Transverse colon (tissue), 4 donors: ENCODE measurements at regions not wholly inside any gene's neighbourhood (a gene's known extent, or its start where the extent isn't known, plus 50 kb on each side); places are given as distances from the start of the nearest gene placed in this dataset.

ENCODE experiments used
- DNase-seq: peaks from one replicate; pipeline ENCODE4 v3.0.0-alpha.2; 2019
- H3K27ac ChIP-seq, 4 donors: fragments of 200-600 bp; sonication (generic); 2 replicates each; pipeline ENCODE4 v1.5.1; 2016 to 2018; ENCODE audit warnings: inconsistent platforms in 4 of 4
- H3K27me3 ChIP-seq: fragments of 200-600 bp; sonication (generic); 2 replicates; pipeline ENCODE4 v1.5.1; 2017; ENCODE audit warnings: inconsistent platforms
- H3K36me3 ChIP-seq, 4 donors: fragments of 200-600 bp; sonication (generic); 2 replicates each; pipeline ENCODE4 v1.5.1; 2017 to 2019; ENCODE audit warnings: inconsistent platforms in 4 of 4
- H3K4me1 ChIP-seq, 4 donors: fragments of 200-600 bp; sonication (generic); 2 replicates each; pipeline ENCODE4 v1.5.1; 2017 to 2020; ENCODE audit warnings: inconsistent platforms in 4 of 4
- H3K4me3 ChIP-seq, 4 donors: fragments of 200-600 bp; sonication (generic); 1 replicate in 1 of 4; 2 replicates in 3 of 4; pipeline versions ENCODE4 v1.5.1 to v1.6.1; 2017 to 2019; ENCODE audit warnings: inconsistent platforms in 4 of 4
- H3K9me3 ChIP-seq, 2 donors: fragments of 200-600 bp; sonication (generic); 2 replicates each; pipeline ENCODE4 v1.5.1; 2017 to 2019; ENCODE audit warnings: inconsistent platforms in 2 of 2
- EP300 ChIP-seq: sonication (generic); formaldehyde crosslinking; IDR thresholded peaks from one replicate; pipeline ENCODE4 v1.6.1; 2017; ENCODE audit warnings: antibody characterized with exemption, low read depth
- POLR2A ChIP-seq: fragments of 450-650 bp; IDR thresholded peaks from one replicate; pipeline ENCODE4 v1.6.1; 2016; ENCODE audit warnings: antibody characterized with exemption, mild to moderate bottlenecking, moderate library complexity
- POLR2AphosphoS5 ChIP-seq, 3 donors: sonication (generic); formaldehyde crosslinking; IDR thresholded peaks; one replicate each; pipeline ENCODE4 v1.6.1; 2016; ENCODE audit warnings: antibody characterized with exemption in 3 of 3
- WGBS, 2 donors: methylation state at CpG; one replicate each; pipeline ENCODE4 v1.1.5; 2018; ENCODE audit warnings: low coverage in 1 of 2; 5-methylcytosine and 5-hydroxymethylcytosine counted together
- in situ Hi-C, 4 donors: fragments of 200-750 bp; cut with MboI; loops; one replicate each; pipeline versions ENCODE4 v1.15.0 to v1.15.1; 2017; ENCODE audit warnings: low sequenced_read_pairs in 3 of 4, low pct_ligation_motif_present in 1 of 4, low pct_unique_long_range_greater_than_20kb in 1 of 4
- intact Hi-C: fragments of 100-400 bp; cut with DNase I; formaldehyde crosslinking; loops from one replicate; pipeline ENCODE4 v1.15.1; 2023; ENCODE audit warnings: low total_unique reads
- TF ChIP-seq, protein P1 (sequence below), 5 experiments: fragments of 200-600 bp in 3 of 5; fragments of 450-650 bp in 2 of 5; sonication (generic) in 3 of 5; IDR thresholded peaks; 1 replicate in 2 of 5; 2 replicates in 3 of 5; pipeline ENCODE4 v1.5.1; 2016 to 2017; ENCODE audit warnings: antibody characterized with exemption in 5 of 5, inconsistent platforms in 3 of 5, mild to moderate bottlenecking in 2 of 5, moderate library complexity in 1 of 5

DNA sequence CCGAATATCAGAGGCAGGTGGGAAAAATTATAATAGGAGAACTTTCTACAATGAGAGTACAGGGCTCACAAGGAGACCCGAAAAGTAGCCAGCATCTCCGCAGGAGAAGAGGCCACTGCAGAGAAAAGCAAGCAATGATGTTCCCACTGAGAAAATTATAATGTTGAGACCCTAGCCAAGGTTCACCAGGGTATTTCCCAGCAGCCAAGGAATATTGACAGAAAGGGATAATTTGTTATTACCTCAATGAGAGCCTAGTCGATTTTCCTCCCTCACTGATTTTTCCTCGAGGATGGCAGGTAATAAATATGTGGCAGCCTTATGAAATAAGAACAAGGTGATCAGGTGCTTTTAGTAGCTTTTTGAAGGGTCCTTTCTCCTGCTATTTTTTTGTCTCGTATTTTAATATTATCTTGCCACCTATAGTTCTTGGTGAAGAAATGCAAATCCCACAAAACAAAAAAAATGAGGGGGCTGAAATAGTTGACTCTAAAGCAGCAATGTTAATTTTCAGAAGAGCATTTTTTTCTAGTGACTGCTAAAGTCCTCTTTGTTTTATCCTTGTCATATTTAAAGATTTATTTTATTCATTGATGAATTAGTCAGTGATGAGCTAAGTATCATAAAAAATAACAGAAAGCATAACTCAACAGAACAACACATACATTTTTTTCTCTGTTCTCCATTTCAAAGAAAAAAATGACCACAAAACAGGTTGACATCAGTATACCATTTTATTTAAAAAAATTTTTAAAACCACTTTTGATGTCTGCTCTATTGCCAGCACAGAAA is 215.4 kb downstream of the KCNE4 start:
- DNase-seq: no peak
- TF ChIP-seq, protein P1, sequence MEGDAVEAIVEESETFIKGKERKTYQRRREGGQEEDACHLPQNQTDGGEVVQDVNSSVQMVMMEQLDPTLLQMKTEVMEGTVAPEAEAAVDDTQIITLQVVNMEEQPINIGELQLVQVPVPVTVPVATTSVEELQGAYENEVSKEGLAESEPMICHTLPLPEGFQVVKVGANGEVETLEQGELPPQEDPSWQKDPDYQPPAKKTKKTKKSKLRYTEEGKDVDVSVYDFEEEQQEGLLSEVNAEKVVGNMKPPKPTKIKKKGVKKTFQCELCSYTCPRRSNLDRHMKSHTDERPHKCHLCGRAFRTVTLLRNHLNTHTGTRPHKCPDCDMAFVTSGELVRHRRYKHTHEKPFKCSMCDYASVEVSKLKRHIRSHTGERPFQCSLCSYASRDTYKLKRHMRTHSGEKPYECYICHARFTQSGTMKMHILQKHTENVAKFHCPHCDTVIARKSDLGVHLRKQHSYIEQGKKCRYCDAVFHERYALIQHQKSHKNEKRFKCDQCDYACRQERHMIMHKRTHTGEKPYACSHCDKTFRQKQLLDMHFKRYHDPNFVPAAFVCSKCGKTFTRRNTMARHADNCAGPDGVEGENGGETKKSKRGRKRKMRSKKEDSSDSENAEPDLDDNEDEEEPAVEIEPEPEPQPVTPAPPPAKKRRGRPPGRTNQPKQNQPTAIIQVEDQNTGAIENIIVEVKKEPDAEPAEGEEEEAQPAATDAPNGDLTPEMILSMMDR (IDR thresholded peaks at IDR 0.05): no peak
- no peak for TF ChIP-seq EP300
- TF ChIP-seq POLR2A: no peak
- no peak for TF ChIP-seq POLR2AphosphoS5 (IDR thresholded peaks at IDR 0.05)
- Histone ChIP-seq H3K9me3 (no peaks in the 10 kb centered on the region), H3K27me3 (no peaks in the 10 kb centered on the region), H3K4me1 (no peaks in the 10 kb centered on the region), H3K36me3 (no peaks in the 10 kb centered on the region), H3K27ac (no peak overlapping the region), H3K4me3 (no peak overlapping the region)
- in situ Hi-C loops (no loop called here), intact Hi-C loops (no loop called here)
- WGBS, 2 donors: 49 to 78% methylated on average over 3 to 6 of the region's 6 CpGs

DNA sequence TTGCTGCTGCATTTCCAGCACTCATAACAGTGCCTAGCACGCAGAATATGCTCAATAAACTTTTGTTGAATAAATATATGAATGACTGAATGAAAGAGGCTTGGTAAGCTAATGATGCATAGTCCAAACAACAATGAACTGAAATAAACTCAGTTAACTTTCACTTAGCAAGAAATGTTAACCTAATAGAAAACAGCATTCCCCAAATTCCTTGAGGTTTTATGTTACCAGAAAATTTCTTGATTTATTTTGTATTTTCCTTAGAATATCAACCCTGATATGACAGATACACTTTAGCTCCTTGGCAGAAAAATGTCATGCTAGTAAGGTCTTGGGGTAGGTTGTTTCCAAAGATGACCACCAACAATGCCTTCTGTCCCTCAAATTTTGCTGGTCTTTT is 217.4 kb downstream of the KCNE4 start:
- no peak for DNase-seq
- WGBS, 2 donors: 53 to 70% methylated on average over 1 of the region's 1 CpG
- TF ChIP-seq, protein P1 (IDR thresholded peaks at IDR 0.05): no peak
- no peak for TF ChIP-seq POLR2A
- no peak for TF ChIP-seq EP300
- no peak for TF ChIP-seq POLR2AphosphoS5 (IDR thresholded peaks at IDR 0.05)

DNA sequence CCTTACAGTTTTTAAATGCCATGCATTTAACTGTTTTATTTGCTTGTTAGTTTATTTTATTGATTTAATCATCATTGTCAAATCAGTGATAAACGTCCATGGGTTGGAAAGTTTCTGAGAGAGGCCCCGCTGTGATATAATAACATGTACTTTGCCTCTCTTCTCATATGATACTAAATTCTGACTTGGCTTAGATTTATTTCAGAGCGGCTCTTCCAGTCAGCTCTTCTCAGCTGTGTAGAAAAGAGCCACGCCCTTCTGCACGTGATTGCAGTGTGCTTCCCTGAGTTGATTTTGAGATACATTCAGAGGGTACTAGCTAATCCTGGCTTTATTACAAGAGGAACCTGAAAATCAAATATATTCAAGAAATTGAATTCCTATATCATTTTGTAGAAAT is 218.6 kb downstream of the KCNE4 start:
- no peak overlapping the region for H3K4me3 ChIP-seq
- H3K4me1 ChIP-seq: no peaks in the 10 kb centered on the region
- H3K27me3 ChIP-seq: no peaks in the 10 kb centered on the region
- in situ Hi-C loops: no loop called here
- intact Hi-C loops: no loop called here
- no peak overlapping the region for H3K27ac ChIP-seq
- H3K36me3 ChIP-seq: no peaks in the 10 kb centered on the region
- WGBS, 2 donors: 41 to 53% methylated on average over 4 to 5 of the region's 5 CpGs
- TF ChIP-seq POLR2A: no peak
- TF ChIP-seq EP300: no peak
- TF ChIP-seq POLR2AphosphoS5 (IDR thresholded peaks at IDR 0.05): no peak
- TF ChIP-seq, protein P1 (IDR thresholded peaks at IDR 0.05): no peak
- DNase-seq: no peak
- no peaks in the 10 kb centered on the region for H3K9me3 ChIP-seq

More for the DNA sequence above, 217.4 kb downstream of the KCNE4 start:
- Histone ChIP-seq H3K27ac (no peak overlapping the region), H3K4me1 (no peaks in the 10 kb centered on the region), H3K36me3 (no peaks in the 10 kb centered on the region), H3K9me3 (no peaks in the 10 kb centered on the region), H3K27me3 (no peaks in the 10 kb centered on the region), H3K4me3 (no peak overlapping the region)
- intact Hi-C loops (no loop called here), in situ Hi-C loops (no loop called here)

DNA sequence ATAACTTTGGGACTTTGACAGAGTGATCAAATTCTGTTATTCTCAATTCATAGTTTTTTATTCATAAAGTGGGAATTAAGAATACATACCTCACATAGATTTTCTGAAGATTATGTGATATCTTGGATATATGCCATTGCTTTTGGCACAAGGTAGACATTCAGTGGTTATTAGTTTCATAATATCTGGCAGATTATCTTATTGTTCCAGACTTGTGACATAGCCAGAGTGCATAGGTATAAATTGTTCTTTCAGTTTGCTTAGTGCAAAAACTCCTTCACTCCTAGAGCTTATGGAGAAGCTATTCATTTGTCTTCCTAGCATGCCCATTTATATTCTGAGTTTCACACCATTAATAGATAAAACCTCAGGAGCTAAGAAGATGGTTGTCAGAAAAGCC is 222.0 kb downstream of the KCNE4 start:
- Histone ChIP-seq H3K4me3 (no peak overlapping the region), H3K4me1 (no peaks in the 10 kb centered on the region), H3K36me3 (no peaks in the 10 kb centered on the region), H3K27me3 (no peaks in the 10 kb centered on the region), H3K27ac (no peak overlapping the region), H3K9me3 (no peaks in the 10 kb centered on the region)
- in situ Hi-C loops (no loop called here), intact Hi-C loops (no loop called here)
- TF ChIP-seq, protein P1 (IDR thresholded peaks at IDR 0.05): no peak
- TF ChIP-seq EP300 (no peak), POLR2A (no peak), POLR2AphosphoS5 (IDR thresholded peaks at IDR 0.05) (no peak)
- no peak for DNase-seq
